CD4-positive, alpha-beta T cell treated with Interleukin-4 for 4 hours (primary cell): ENCODE measurements at regions not wholly inside any gene's neighbourhood (a gene's known extent, or its start where the extent isn't known, plus 50 kb on each side); places are given as distances from the start of the nearest gene placed in this dataset.

Experiments used
- DNase-seq: peaks from one replicate; pipeline ENCODE4 v3.0.0-alpha.2; 2020

GRCh38 chr6:56863366-56863765 is 91.5 kb upstream of the BEND6 start:
- DNase-seq, result no peak

GRCh38 chr6:56862415-56863175 is 92.3 kb upstream of the BEND6 start:
- no peak for DNase-seq

DNA sequence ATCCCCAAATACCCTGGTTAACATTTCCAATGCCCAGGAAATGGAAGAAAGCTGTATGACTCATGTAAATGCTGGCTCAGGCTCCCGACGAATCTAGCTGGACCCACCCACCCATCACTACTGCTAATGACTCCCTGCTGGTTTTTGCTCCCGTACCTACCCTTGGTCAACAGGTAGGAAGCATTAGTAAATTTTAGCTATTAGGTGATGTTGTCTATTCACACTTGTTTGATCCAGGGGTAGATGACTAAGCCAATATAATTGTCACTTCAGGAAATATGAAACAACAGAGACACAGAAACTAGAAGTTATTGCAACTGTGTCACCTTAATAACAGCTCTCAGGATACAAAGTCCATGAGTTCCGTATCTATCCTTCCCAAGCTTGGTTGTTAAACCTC is 94.4 kb upstream of the BEND6 start:
- DNase-seq, result no peak

DNA sequence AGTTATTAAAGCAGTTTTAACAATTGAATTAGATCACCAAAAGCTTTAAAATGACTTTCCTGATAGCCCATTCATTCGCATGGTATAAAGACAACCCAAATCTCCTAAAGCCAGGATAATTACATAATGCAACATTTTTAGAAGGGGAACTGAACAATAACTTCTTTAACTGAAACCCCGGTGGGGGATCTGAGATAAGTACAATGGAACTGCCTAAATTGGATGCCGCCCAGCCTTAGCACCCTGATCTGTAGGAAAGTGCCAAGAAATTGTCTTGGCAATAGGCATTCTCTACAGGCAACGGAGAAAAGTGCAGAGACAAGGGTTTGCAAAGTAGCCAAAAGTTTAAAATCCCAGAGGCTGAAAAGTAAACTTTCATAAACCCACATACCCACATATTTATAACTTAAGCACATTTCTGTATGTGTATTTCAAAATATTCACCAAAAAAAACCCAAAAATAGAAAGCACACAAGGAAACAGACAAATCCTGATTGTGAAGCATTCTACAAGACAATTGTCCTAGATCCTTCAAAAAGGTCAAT is 98.8 kb upstream of the BEND6 start:
- DNase-seq, result no peak

DNA sequence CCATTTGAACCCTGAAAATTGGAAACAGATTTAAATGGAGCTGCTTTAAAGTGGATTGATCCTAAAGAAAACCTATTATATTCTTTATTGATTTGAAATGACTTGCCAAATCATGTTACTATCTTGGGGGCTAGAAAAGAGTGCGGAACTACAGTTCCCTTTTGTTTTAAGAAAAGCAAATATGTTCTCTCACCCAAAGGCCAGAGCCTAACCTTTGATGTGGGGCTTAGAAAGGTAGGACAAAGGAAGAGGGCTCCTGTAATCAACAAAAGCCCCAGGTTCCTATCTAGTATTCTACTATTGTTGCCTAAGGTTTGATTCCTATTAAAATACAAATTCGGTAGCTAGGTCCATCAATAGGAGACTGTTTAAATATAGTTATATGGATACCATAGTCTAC is 100.8 kb upstream of the BEND6 start:
- no peak for DNase-seq

DNA sequence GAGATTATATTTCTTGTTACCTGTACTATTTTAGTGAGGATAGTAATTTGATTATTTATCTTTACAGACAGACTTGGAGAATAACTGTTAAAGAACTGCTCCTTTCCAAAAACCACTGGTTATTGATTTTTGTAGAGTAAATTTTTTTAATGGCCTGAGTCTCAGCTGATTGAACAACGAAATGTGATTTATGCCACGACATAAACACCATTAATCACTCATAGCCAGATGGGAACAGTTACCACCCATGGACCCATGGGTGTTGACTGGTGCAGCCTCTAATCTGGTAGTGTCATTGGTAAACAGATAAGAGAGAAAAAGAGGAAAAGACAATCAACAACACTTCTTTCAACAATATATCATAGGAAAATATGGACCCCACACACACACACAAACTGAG is 101.4 kb upstream of the BEND6 start:
- no peak for DNase-seq

DNA sequence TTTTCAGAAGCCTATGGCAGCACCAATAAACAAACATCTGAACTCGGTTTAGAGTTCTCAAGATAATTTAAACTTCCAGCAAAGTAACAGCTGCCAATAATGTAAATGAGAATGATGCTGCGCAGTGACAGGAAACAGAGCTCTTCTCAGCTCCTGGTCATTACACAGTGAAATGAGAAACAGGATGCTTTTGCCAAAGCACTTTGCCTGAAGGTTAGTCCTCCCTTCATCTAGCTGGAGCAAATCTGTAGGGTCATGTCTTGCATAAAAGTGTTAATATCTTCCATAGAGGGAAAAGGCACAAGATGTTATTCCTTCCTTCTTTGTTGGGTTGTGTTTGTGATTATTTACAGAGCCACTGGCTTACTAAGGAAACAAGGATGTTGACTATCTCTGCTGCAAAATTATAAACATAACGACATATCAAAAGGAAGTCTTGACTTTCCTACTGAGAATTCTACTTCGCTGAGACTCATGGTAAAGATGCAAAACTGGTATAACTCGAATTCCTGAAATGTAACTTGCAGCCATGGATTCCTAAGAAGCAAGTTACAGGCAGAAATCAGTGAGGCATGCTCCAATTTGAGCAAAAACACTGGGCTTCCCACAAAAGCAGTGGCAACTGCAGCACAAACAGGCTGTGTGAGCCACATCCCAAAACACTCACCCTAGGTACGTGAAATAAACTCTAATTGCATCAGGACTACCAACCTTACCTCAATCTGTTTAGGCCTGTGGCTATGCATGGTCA is 102.5 kb upstream of the BEND6 start:
- no peak for DNase-seq

DNA sequence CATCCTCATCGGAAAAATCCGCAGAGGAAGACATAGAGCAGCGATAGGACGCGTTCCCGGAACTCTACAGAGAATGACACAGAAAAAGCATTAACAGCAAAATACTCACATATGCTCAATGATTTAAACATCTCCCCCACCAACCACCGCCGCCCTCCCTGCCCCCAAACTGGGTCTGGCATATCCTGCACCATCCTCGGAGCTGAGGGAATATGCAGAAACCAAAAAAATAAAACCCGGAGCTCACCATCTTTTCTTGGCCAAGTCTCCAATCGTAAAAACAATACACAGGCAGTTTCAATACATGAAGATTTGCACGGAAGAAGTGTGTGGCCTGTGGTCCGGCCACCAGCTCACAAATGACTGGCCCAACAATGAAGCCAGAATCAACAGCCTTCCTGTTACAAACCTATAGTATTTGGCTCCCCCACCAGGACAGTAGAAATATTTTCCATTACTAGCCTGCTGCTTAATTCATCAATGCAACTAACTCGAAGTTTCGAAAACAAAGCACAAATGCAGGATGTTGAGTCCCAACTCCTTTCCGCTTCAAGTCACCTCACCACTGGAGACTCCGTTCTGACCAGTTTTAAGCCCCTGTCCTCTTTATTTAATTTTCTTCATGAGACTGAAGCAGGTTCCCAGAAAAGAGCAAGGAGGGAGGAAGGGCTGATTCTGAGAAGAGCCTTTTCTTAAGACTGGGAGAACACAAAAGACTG is 103.2 kb upstream of the BEND6 start:
- DNase-seq, result peak; percentile 35

- no peak for DNase-seq
Measured at GRCh38 chr6:56851074-56851473, 103.8 kb upstream of the BEND6 start.

GRCh38 chr6:56850626-56851025 is 104.3 kb upstream of the BEND6 start:
- DNase-seq, result no peak

GRCh38 chr6:56849896-56850295 is 105.0 kb upstream of the BEND6 start:
- DNase-seq, result no peak

DNA sequence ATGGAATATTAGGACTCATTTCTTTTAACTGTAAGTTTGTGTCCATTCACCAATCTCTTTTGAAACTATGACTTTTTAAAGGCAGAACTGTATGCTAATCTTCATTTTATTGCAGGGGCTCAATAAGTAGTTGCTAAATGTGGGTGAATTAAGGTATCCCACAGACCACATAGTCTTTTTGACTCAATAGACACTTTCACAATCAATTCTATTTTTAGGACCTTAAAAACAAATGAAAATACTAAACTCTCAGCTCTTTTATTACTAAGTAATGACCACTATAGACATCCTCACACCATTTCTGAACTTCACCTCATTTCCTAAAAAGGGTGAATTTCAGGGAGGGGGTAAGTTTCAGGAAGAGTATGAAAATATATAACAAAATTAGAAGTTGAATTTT is 106.8 kb upstream of the BEND6 start:
- DNase-seq, result no peak

- DNase-seq, result no peak
Measured at GRCh38 chr6:56845032-56845431, 109.9 kb upstream of the BEND6 start.

GRCh38 chr6:56843476-56844349 is 111.2 kb upstream of the BEND6 start:
- peak; percentile 51 for DNase-seq

DNA sequence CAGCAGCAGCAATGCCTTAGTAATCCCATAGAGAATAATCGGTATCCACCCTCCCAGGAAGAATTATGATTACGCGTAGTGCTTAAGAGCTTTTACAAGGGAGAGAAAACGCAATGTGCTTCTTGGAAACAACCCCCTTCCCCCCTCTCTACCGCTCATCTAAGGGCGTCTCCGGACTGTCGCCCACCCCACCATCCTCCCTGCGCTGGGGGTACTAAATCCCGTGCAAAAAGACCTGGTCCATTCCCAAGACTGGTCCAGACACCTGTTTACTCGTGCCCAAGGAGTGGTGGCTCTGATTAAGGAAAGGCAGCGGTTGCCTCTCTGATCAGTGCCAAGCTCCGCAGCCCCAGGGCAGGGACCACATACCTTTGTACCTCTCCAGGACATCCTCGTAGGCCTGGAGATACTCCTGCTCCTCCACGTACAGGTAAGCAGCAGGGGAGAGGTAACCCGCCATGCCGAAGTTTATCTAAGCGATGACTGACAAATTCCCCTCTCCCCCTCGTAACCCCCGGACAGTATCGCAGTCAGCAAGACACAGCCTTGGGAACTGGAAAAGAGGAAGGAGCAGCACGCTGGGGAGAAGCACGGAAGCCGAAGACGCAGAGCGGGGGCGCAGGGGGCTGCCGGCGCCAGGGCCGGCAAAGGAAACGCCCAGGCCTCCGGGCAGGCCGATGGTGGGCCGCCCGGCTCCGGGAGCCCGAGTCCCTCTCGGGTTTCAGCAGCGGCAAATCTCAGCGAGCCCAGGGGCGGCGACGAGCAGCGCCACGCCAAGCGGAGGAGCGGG is 112.0 kb upstream of the BEND6 start:
- DNase-seq, result no peak

DNA sequence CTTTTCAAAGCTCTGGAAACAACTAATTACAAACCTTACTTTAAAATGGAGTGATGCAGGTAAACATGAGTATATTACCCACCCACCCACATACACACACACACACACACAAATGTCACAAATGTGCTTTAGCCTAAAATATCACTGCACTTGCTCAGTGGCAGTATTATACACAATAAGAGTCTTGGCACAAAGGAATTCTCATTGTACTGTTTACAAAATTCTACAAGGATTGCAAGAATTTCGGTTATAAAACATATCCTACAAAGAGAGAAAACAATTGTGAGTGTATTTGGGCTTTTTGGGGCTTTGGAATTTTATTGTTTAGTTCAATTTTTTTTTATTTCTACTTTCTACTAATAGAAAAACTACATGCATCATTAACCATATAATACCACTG is 113.2 kb upstream of the BEND6 start:
- DNase-seq, result no peak

GRCh38 chr6:56841381-56841749 is 113.5 kb upstream of the BEND6 start:
- no peak for DNase-seq

DNA sequence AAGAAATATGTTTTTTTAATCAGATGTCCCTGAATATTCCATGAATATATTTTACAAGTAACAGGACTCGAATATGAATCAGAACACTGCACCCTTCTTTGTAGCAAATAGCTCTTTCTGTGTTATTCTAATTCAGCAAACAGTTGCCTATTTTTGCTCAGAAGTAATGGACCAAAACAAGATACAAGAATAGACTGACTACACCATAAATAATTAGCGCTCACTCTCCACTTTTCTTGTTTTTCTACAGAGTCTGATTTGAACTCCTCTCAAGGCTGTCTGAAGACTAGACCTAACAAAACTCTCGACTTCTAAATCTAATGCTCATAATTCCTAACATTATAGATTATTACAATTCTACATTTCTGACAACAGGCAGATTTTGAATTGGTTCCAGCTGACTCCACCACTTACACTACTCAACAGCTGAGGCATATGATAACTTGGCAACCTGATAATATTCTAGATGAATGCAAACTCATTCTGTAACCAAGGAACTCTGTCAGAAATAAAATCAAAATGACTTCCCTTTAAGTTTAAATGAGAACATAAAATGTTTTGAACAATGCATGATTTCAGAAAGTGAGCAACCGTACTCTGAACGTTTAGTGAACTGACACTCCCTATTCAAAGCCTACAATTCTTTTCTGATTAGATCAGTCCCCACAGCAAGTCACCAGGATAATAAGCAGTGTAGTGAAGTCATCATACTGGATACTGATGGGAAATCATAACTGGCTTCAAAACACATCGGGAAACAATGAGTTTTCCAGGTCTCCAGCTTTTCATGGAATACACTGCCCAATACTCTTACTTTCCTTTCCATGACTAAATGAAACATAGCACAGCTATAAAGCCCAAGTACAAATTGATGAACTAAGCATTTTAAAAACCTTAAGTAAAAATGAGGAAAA is 114.2 kb upstream of the BEND6 start:
- DNase-seq, result no peak

DNA sequence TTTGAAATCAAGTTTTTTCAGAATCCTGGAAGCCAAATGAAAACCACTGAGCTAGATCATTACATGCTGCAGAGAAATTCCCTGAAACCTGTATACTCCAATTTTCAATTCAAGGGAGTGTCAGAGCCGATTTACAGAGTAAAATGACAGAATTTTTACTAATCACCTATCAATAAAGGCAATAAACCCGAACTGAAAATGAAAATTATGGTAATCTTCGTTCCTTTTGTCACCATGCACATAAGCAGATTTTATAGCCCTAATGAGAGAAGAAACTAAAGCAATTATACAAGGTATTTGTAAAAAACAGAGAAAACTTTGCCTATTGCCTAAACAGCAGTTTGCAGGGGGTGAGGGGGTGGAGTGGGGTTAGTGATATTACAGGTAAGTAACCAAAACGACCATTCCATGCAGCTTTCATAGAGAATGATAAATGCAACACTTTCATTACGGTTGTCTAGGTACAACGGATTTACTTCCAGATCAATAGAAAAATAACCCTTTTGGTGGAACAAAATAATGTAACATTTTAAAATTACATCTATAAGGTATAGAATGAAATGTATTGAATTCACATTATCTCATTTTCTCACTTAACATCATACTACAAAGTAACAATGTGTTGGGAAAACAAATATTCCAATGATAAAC is 115.2 kb upstream of the BEND6 start:
- no peak for DNase-seq

DNA sequence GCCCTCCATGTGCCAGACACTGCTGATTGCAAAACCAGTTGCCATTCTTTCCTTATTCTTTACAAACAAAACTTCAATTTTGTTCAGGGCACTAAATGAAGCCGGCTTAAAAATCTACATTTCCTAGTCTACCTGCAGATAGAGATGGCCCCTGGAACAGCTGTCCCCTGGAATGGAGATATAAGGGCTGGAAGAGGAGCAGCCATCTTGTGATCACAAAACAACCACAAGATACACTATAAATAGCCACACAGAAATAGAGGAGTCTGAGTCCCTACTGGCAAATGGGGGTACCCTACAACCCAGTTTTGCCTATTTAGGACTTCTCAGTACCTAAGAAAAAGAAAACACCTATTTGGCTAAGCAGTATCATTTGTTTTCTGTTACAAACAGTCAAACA is 115.9 kb upstream of the BEND6 start:
- DNase-seq, result no peak
